GM19324 (cell line): ENCODE measurements at regions not wholly inside any gene's neighbourhood (a gene's known extent, or its start where the extent isn't known, plus 50 kb on each side); places are given as distances from the start of the nearest gene placed in this dataset.
"Not testable (repeated sequence)": the region's sequence is repeated elsewhere in the genome, so short reads cannot be mapped to it uniquely, and the experiment has no call there.

ENCODE experiments used
- ATAC-seq: cut with Tn5 transposase; IDR thresholded peaks from one replicate; pipeline ENCODE4 v1.9.1; 2021; ENCODE audit warnings: mild to moderate bottlenecking, moderate library complexity; ENCODE audit not compliant: unreplicated experiment, low FRiP score

GRCh38 chr5:56314529-56314928 is 81.4 kb upstream of the ANKRD55 start:
- ATAC-seq = no peak

DNA sequence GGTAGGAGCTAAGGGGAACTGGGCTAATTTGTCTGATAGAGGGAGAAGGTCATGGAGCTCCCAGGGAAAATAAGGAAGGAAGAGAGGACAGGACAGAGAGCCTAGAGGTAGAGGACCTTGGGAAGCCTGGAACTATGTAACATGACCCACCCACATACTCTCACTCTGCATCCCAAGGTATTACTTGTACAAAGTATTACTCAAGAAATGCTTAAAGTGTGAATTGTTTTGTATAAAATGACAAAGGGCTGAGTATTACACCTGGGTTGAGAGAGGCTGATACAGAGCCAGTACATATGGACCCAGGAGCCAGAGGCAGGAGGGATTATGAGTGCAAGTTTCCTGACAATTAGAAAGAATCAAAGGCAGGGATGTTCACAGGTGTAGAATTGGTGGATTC is 80.5 kb upstream of the ANKRD55 start:
- ATAC-seq = no peak

DNA sequence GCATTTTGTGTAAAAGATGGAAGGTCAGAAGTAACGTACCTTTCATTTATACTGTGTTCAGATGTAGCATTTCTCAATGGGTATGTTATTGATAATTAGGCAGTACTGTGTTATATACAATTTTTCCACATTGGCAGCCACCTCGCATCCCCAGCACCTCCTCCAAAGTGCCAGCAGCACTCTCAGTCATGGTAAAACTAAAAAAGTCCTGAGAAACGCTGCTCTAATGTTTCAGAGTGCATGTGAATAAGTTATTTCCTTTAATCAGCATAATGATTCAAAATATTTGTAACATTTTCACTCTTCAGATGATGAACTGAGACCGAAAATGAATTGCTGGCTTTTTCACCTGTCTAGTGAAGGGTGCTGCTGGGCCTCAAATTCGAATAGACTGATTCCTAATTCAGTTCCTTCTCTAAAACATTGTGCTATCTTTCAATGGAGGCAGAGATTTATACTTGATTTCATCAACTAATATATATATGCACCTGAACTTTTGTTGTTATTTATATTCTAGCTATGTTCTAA is 79.9 kb upstream of the ANKRD55 start:
- ATAC-seq = no peak

DNA sequence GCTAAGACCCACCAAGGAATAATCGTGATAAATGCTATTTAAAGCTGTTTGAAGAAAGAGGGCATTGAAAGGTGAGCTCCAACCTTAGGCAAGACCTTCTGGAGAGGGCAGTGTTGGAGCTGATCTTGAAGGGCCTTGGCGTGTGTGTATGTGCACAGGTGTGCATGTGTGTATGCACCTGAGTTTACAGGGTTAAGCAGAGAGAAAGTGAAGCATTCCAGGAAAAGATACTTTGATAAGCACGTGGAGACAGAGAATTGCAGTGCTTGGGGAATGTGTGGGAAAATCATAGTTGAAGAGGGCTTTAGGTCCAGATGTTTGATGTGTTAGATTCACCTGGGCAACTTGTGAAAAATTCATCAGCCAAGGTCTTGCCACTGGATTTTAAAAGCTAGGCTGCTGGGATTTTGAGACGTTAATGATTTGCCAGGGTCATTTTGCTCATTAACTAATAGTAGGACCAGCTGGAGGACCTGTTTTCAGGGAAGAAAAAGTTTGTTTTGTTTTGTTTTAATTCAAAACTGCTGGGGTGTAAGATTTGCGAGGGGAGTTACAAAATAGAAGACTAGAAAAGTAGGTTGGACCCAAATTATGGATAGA is 78.3 kb upstream of the ANKRD55 start:
- no peak for ATAC-seq

DNA sequence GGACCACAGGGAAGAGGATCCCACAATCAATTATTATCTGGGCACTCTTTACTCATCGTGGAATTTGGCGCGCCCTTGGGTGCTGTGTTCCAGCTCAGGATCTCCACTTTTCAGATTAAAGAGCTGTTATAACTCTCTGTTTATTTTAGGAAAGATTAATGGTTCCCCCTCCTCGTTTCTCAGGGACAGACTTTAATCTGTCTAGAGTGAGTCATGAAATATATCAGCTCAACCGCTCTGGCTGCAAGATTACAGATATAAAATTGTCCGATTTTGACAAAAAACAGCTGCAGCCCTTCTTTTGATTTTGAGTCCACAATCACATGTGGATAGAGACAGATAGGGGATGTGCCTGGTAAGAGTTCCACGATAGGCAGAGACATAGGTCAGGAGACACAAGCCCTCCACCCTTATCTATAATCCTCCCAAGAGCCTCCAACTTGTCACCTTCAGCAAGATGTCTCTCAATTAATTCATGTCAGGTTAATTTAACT is 77.6 kb upstream of the ANKRD55 start:
- no peak for ATAC-seq

GRCh38 chr5:56309262-56309826 is 76.2 kb upstream of the ANKRD55 start:
- ATAC-seq = no peak

- ATAC-seq = no peak
Observed at GRCh38 chr5:56307714-56308333, 74.7 kb upstream of the ANKRD55 start.

DNA sequence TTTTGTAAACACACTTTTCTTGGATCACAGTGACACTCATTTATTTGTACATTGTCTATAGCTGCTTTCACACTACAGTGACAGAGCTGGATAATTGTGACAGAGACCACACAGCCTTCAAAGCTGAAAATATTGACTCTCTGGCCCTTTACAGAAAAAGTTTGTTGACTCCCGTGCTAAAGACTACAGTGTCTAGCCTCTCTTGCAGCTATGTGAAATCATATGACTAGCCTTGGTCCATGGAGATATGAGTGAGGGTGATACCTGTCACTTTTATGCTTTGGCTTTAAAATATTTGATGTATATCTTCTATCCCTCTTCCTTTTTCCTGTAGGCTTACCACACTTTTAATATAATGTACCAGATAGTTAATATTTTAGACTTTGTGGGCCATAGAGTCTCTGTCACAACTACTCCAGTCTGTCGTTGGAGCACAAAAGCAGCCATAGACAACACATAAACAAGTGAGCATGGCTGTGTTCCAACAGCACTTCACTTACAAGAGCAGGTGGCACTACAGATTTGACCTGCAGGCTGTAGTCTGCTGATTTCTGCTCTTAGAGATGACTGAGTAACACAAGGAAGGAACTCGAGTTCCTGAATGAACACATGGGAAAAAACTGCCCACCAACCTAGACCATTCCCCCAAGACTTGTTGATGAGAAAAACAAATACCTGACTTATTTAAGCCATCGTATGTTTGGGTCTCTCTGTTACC is 73.5 kb upstream of the ANKRD55 start:
- no peak for ATAC-seq

DNA sequence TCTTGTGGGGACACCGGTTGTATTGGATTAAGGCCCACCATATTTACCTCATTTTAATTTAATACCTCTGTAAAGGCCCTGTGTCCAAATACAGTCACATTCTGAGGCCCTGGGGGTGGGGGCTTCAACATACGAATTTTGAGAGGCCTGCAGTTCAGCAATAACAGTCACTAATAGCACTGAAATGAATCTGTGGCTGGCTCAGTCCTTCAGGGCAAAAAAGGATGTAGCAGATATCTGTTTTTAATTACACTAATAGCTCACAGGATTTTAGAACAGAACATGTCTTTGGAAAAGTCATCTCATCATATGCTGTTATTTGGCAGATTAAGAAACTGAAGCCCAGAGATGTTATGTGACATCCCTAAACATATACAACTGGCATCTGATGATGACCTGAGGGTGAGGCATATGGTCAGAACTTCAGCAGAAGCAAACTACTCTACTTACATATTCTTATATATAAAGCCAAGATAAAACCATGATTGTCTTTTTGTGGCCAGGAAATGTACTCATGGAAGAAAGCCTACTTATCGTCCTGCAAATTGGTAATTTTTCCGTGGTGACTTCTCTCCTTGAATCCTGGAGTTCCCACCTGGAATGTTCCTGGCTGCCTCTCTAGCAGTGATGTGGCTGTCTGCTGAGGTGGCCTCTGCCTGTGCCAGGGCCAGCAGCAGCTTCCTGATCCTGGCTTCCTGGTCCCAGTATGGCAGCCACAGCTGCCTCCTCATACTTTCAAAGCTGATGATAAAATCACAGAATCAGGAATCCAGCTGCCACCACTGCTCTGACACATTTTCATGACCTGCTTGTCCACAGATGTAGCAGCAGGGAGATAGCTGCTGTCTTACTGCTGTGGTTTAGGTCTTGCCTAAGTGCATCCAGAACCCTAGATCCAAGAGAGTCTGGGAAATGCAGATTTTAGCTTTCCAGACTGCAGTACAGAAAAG is 72.1 kb upstream of the ANKRD55 start:
- ATAC-seq = no peak

- no peak for ATAC-seq
Observed at GRCh38 chr5:56303511-56303910, 70.4 kb upstream of the ANKRD55 start.

DNA sequence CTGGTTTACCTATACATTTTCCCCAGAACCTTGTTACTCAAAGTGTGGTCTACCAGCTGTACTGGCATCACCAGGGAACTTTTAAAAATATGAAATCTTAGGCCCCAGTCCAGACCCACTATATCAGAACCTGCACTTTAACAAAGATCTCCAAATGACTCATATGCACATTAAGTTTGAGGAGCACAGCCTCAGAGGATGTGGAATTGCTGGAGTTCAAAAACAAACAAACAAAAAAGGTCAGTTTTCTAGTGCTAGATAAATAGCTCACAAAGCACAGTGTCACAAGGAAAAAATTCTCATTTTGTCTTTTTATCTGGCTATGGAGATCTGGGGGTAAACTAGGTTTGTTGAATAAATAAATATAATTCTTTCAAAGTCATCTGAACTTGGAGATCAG is 68.9 kb upstream of the ANKRD55 start:
- no peak for ATAC-seq

GRCh38 chr5:56301069-56301468 is 67.9 kb upstream of the ANKRD55 start:
- no peak for ATAC-seq

GRCh38 chr5:56299212-56299611 is 66.1 kb upstream of the ANKRD55 start:
- ATAC-seq = no peak

GRCh38 chr5:56298336-56299090 is 65.4 kb upstream of the ANKRD55 start:
- no peak for ATAC-seq

- no peak for ATAC-seq
Observed at GRCh38 chr5:56297851-56298250, 64.7 kb upstream of the ANKRD55 start.

GRCh38 chr5:56295311-56295710 is 62.2 kb upstream of the ANKRD55 start:
- not testable (repeated sequence) for ATAC-seq

GRCh38 chr5:56294354-56294753 is 61.2 kb upstream of the ANKRD55 start:
- ATAC-seq = no peak

DNA sequence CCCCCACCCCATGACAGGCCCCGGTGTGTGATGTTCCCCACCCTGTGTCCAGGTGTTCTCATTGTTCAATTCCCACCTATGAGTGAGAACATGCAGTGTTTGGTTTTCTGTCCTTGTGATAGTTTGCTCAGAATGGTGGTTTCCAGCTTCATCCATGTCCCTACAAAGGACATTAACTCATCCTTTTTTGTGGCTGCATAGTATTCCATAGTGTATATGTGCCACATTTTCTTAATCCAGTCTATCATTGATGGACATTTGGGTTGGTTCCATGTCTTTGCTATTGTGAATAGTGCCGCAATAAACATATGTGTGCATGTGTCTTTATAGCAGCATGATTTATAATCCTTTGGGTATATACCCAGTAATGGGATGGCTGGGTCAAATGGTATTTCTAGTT is 59.7 kb upstream of the ANKRD55 start:
- not testable (repeated sequence) for ATAC-seq

DNA sequence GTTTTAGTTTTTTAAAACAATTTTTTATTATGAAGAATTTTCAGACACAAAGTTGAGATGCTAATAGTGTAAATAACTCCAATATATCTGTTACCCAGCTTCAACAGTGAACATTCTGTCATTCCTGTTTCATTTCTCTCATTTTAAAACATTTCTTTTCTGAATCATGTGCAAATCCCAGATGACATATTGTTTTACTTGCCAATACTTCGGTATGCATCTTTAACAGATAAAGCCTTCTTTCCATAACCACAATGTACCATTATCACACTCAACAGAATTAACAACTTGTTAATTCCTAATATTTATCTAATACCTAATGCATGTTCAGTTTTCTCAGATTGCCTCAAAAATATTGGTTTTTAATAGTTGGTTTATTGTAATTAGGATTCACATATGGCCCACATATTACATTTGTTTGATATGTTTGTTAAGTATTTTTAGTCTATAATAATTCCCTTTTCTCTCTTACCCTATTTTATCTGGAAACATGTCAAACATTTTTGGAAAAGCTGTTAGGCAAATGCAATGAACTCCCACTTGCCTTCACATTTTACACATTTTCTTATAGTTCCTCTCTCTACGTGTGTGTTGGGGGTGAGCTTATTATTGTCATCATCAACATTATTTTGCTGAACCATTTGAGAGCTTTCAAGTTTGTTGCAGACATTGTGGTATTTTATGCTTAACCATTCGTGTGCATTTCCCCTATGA is 58.7 kb upstream of the ANKRD55 start:
- no peak for ATAC-seq
